Tibial nerve (tissue), 4 donors: ENCODE measurements at regions not wholly inside any gene's neighbourhood (a gene's known extent, or its start where the extent isn't known, plus 50 kb on each side); places are given as distances from the start of the nearest gene placed in this dataset.

ENCODE experiments used
- CTCF ChIP-seq, 5 experiments: fragments of 200-600 bp in 3 of 5; fragments of 450-650 bp in 2 of 5; sonication (generic) in 3 of 5; IDR thresholded peaks; one replicate each; pipeline ENCODE4 v1.5.1; 2016 to 2019; ENCODE audit warnings: antibody characterized with exemption in 5 of 5, mild to moderate bottlenecking in 3 of 5, moderate library complexity in 2 of 5
- EP300 ChIP-seq, 2 donors: sonication (generic); formaldehyde crosslinking; IDR thresholded peaks; one replicate each; pipeline ENCODE4 v1.6.1; 2017; ENCODE audit warnings: antibody characterized with exemption in 2 of 2, mild to moderate bottlenecking in 1 of 2
- POLR2A ChIP-seq, 2 donors: fragments of 450-650 bp; IDR thresholded peaks; one replicate each; pipeline ENCODE4 v1.6.1; 2017; ENCODE audit warnings: antibody characterized with exemption in 2 of 2, mild to moderate bottlenecking in 2 of 2, moderate library complexity in 2 of 2

GRCh38 chrX:30493348-30493747 is 84.2 kb downstream of the TASL start:
- TF ChIP-seq CTCF (IDR thresholded peaks at IDR 0.05) (no peak), POLR2A (IDR thresholded peaks at IDR 0.05) (no peak), EP300 (IDR thresholded peaks at IDR 0.05) (no peak)
